T-cell (primary cell): ENCODE measurements at regions not wholly inside any gene's neighbourhood (a gene's known extent, or its start where the extent isn't known, plus 50 kb on each side); places are given as distances from the start of the nearest gene placed in this dataset.
"Not testable (repeated sequence)": the region's sequence is repeated elsewhere in the genome, so short reads cannot be mapped to it uniquely, and the experiment has no call there.

Experiments
- ATAC-seq, 4 experiments: fragments of 200-7000 bp in 3 of 4; fragments of 150-1000 bp in 1 of 4; cut with Tn5 transposase; replicated peaks in 1 of 4; 1 replicate in 3 of 4; 2 replicates in 1 of 4; pipeline ENCODE4 v1.10.0; 2021; ENCODE audit warnings: moderate library complexity in 3 of 4, mild to moderate bottlenecking in 2 of 4, moderate number of reproducible peaks in 1 of 4
- CTCF ChIA-PET, 2 donors: fragments of 300-600 bp; sonication (Branson Sonifier 250); formaldehyde crosslinking; loops; one replicate each; lab custom pipeline; 2022; ENCODE audit warnings: antibody characterized with exemption in 2 of 2; lab: Charles Lee
- POLR2A ChIA-PET, 2 donors: fragments of 300-600 bp; sonication (Branson Sonifier 250); formaldehyde crosslinking; loops; one replicate each; lab custom pipeline; 2022; ENCODE audit warnings: antibody characterized with exemption in 2 of 2; lab: Charles Lee
- DNase-seq, 35 experiments: peaks; one replicate each; pipeline versions ENCODE4 v3.0.0 to v3.0.0-alpha.2; 2013 to 2023
- H3K27ac ChIP-seq: one replicate; pipeline ENCODE4 v1.5.1; 2013; ENCODE audit warnings: low read length
- H3K27me3 ChIP-seq, 2 experiments: replicated peaks in 1 of 2; 1 replicate in 1 of 2; 2 replicates in 1 of 2; pipeline versions ENCODE4 v1.6.1 to v1.7.0; 2013; ENCODE audit warnings: low read length in 1 of 2, mixed read lengths in 1 of 2; ENCODE audit not compliant: control insufficient read depth in 2 of 2, insufficient read depth in 2 of 2; ENCODE audit errors: extremely low read depth in 1 of 2
- H3K36me3 ChIP-seq, 2 donors: 1 replicate in 1 of 2; 2 replicates in 1 of 2; pipeline versions ENCODE4 v1.6.1 to v1.7.0; 2013; ENCODE audit warnings: low read length in 1 of 2; ENCODE audit not compliant: control insufficient read depth in 2 of 2, insufficient read depth in 1 of 2; ENCODE audit errors: extremely low read depth in 1 of 2
- H3K4me1 ChIP-seq, 2 experiments: 1 replicate in 1 of 2; 2 replicates in 1 of 2; pipeline versions ENCODE4 v1.6.1 to v1.7.0; 2013; ENCODE audit warnings: low read length in 2 of 2, mixed read lengths in 1 of 2; ENCODE audit not compliant: insufficient read depth in 2 of 2, control insufficient read depth in 1 of 2; ENCODE audit errors: extremely low read depth in 1 of 2
- H3K4me3 ChIP-seq, 2 donors: 1 replicate in 1 of 2; 2 replicates in 1 of 2; pipeline versions ENCODE4 v1.5.1 to v1.7.0; 2013; ENCODE audit warnings: mild to moderate bottlenecking in 2 of 2, low read length in 1 of 2, moderate library complexity in 1 of 2; ENCODE audit not compliant: control insufficient read depth in 1 of 2; ENCODE audit errors: extremely low read depth in 1 of 2
- H3K9me3 ChIP-seq: 2 replicates; pipeline ENCODE4 v1.7.0; 2013
- H3K27ac Mint-ChIP-seq, 2 donors: one replicate each; pipeline ENCODE4 v1.8.0; 2020 to 2021; ENCODE audit warnings: mild to moderate bottlenecking in 2 of 2, mixed read lengths in 2 of 2
- H3K27me3 Mint-ChIP-seq, 2 donors: one replicate each; pipeline ENCODE4 v1.8.0; 2021 to 2022; ENCODE audit warnings: mixed read lengths in 2 of 2
- H3K36me3 Mint-ChIP-seq: one replicate; pipeline ENCODE4 v1.8.0; 2021; ENCODE audit warnings: mixed read lengths
- H3K4me1 Mint-ChIP-seq, 3 donors: one replicate each; pipeline ENCODE4 v1.8.0; 2020 to 2022; ENCODE audit warnings: mixed read lengths in 3 of 3, mild to moderate bottlenecking in 1 of 3
- H3K4me3 Mint-ChIP-seq, 3 donors: one replicate each; pipeline ENCODE4 v1.8.0; 2020 to 2022; ENCODE audit warnings: mild to moderate bottlenecking in 3 of 3, mixed read lengths in 3 of 3, moderate library complexity in 3 of 3
- H3K9me3 Mint-ChIP-seq, 3 donors: one replicate each; pipeline ENCODE4 v1.8.0; 2020 to 2022; ENCODE audit warnings: mixed read lengths in 3 of 3
- WGBS: methylation state at CpG from one replicate; pipeline ENCODE4 v1.1.5; 2013; ENCODE audit warnings: missing lambda C conversion rate; ENCODE audit not compliant: insufficient coverage; 5-methylcytosine and 5-hydroxymethylcytosine counted together

DNA sequence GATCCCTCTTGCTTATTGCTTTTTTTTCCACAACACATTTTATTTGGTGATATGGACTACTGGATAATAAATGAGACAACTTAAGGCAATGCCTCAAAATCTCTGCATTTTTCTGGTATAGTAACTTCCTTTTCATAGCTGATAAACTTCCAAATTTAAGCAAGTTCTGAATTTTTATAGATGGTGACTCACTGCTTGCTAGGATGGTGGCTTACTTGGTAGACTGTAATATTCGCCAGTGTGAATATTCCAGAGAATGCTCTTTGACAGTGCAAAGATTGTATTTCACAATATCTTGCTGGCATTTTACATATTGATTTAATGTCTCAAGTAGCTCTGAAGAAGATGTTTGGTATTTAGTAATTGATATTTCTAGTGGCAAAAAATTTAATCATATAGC is 472.4 kb downstream of the TFEC start:
- Mint-ChIP-seq H3K4me1 (no peaks in the 10 kb centered on the region), H3K36me3 (no peaks in the 10 kb centered on the region), H3K27me3 (no peaks in the 10 kb centered on the region), H3K4me3 (no peak overlapping the region), H3K27ac (no peak overlapping the region), H3K9me3 (peaks cover 0 to 4% (median 0%) of the 10 kb centered on the region in 3 donors)
- DNase-seq, result no peak
- POLR2A ChIA-PET, result no interaction called here
- H3K4me3 ChIP-seq, result no peak overlapping the region
- no peak overlapping the region for H3K27ac ChIP-seq
- no peaks in the 10 kb centered on the region for H3K4me1 ChIP-seq
- no peak for ATAC-seq
- H3K27me3 ChIP-seq, result no peaks in the 10 kb centered on the region
- 100% methylated on average over 1 of the region's 1 CpG for WGBS
- H3K9me3 ChIP-seq, result no peaks in the 10 kb centered on the region
- no peaks in the 10 kb centered on the region for H3K36me3 ChIP-seq
- CTCF ChIA-PET, result no interaction called here

GRCh38 chr7:115557296-115557695 is 473.3 kb downstream of the TFEC start:
- no CpG with 5 or more reads among the region's 2 CpGs for WGBS
- H3K27me3 ChIP-seq, H3K4me1 ChIP-seq, H3K4me3 Mint-ChIP-seq, H3K4me1 Mint-ChIP-seq, ATAC-seq, H3K36me3 ChIP-seq, H3K27ac ChIP-seq, H3K4me3 ChIP-seq, H3K9me3 ChIP-seq, H3K36me3 Mint-ChIP-seq, POLR2A ChIA-PET, CTCF ChIA-PET, DNase-seq, H3K27ac Mint-ChIP-seq, H3K9me3 Mint-ChIP-seq, H3K27me3 Mint-ChIP-seq: not testable (repeated sequence)

DNA sequence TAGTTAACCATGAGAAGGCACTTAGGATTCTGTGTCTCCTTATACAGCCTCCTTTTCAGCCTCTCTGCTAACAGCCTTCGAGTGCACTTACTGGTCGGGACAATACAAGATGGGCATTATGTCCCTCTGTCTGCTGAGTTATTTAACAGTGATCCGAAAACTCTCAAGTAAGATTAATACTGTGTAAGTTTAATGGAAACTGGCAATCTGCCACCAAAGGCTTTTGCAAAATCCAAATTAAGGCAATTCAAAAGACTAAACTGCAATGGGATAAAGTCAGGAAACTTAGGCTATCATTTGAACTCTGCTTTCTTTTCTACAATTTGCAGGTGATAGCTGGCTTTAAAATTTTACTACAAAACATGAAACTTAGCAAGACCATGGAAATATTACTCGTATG is 477.8 kb downstream of the TFEC start:
- no peak overlapping the region for H3K27ac Mint-ChIP-seq

GRCh38 chr7:115549910-115550309 is 480.7 kb downstream of the TFEC start:
- Mint-ChIP-seq H3K27ac (no peak overlapping the region), H3K36me3 (no peaks in the 10 kb centered on the region), H3K9me3 (no peaks in the 10 kb centered on the region), H3K4me3 (no peak overlapping the region), H3K4me1 (no peaks in the 10 kb centered on the region), H3K27me3 (peaks cover 0 to 3% of the 10 kb centered on the region in 2 donors)
- no peaks in the 10 kb centered on the region for H3K27me3 ChIP-seq
- H3K9me3 ChIP-seq, result no peaks in the 10 kb centered on the region
- H3K36me3 ChIP-seq, result no peaks in the 10 kb centered on the region
- ATAC-seq (no peak), DNase-seq (no peak)
- CTCF ChIA-PET, result no interaction called here
- H3K4me3 ChIP-seq, result no peak overlapping the region
- POLR2A ChIA-PET, result no interaction called here
- H3K27ac ChIP-seq, result no peak overlapping the region
- H3K4me1 ChIP-seq, result no peaks in the 10 kb centered on the region
- WGBS, result no CpG with 5 or more reads among the region's 2 CpGs

More for the DNA sequence above, 477.8 kb downstream of the TFEC start:
- ChIA-PET POLR2A (no interaction called here), CTCF (no interaction called here)
- ATAC-seq (no peak), DNase-seq (no peak)
- Histone ChIP-seq H3K27ac (no peak overlapping the region), H3K9me3 (no peaks in the 10 kb centered on the region), H3K27me3 (no peaks in the 10 kb centered on the region), H3K36me3 (no peaks in the 10 kb centered on the region), H3K4me3 (no peak overlapping the region), H3K4me1 (no peaks in the 10 kb centered on the region)
- Mint-ChIP-seq H3K4me1 (no peaks in the 10 kb centered on the region), H3K4me3 (no peak overlapping the region), H3K36me3 (no peaks in the 10 kb centered on the region), H3K9me3 (peaks cover 0 to 3% (median 0%) of the 10 kb centered on the region in 3 donors), H3K27me3 (peaks cover 0 to 3% of the 10 kb centered on the region in 2 donors)
- no CpG with 5 or more reads among the region's 4 CpGs for WGBS

- DNase-seq, result no peak
- CTCF ChIA-PET, result no interaction called here
These were observed 481.8 kb downstream of the TFEC start for GRCh38 chr7:115548756-115549155.

DNA sequence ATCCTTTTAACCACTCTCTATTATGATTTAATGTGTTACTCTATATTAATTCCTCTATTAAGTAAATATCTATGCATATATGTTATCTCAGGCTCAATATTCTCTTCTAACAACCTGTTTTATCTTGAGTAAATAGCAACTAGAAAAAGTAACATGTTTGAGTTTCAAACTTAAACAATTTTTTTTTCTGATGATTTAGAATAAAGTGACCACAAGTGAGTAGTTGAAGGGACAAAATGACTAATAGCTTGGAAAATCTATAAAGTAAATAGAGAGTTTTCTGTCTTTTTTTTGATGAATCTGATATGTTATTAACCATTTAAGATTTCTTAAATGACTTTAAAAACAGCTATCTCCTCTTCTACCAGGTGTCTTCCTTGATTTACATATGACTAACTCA is 483.8 kb downstream of the TFEC start:
- no peak overlapping the region for H3K27ac ChIP-seq
- Mint-ChIP-seq H3K27ac (no peak overlapping the region), H3K36me3 (no peaks in the 10 kb centered on the region), H3K27me3 (peaks cover 0 to 3% of the 10 kb centered on the region in 2 donors), H3K4me1 (no peaks in the 10 kb centered on the region), H3K4me3 (no peak overlapping the region), H3K9me3 (no peaks in the 10 kb centered on the region)
- H3K4me3 ChIP-seq, result no peak overlapping the region
- CTCF ChIA-PET, result interaction anchor here in 1 of 2 donors (0.6 kb wide), 1 partner anchor 76 kb away, joined by 6 read pairs; no protein-coding TSS in a partner anchor
- no peaks in the 10 kb centered on the region for H3K27me3 ChIP-seq
- no peaks in the 10 kb centered on the region for H3K4me1 ChIP-seq
- ATAC-seq, result no peak
- H3K9me3 ChIP-seq, result no peaks in the 10 kb centered on the region
- H3K36me3 ChIP-seq, result no peaks in the 10 kb centered on the region
- no peak for DNase-seq
- POLR2A ChIA-PET, result no interaction called here

More at GRCh38 chr7:115548756-115549155, 481.8 kb downstream of the TFEC start:
- POLR2A ChIA-PET, result interaction anchor here in 1 of 2 donors (0.7 kb wide), 1 partner anchor 28 kb away, joined by 3 read pairs; no protein-coding TSS in a partner anchor
- H3K4me1 ChIP-seq, result no peaks in the 10 kb centered on the region
- no peak overlapping the region for H3K27ac Mint-ChIP-seq
- no peak overlapping the region for H3K4me3 Mint-ChIP-seq
- no peaks in the 10 kb centered on the region for H3K36me3 ChIP-seq
- peaks cover 0 to 3% of the 10 kb centered on the region in 2 donors for H3K27me3 Mint-ChIP-seq
- no peaks in the 10 kb centered on the region for H3K9me3 Mint-ChIP-seq
- H3K9me3 ChIP-seq, result no peaks in the 10 kb centered on the region
- no peak overlapping the region for H3K4me3 ChIP-seq
- no peaks in the 10 kb centered on the region for H3K4me1 Mint-ChIP-seq
- ATAC-seq, result no peak
- no peaks in the 10 kb centered on the region for H3K27me3 ChIP-seq
- 80% methylated on average over 1 of the region's 1 CpG for WGBS
- H3K27ac ChIP-seq, result no peak overlapping the region
- no peaks in the 10 kb centered on the region for H3K36me3 Mint-ChIP-seq

DNA sequence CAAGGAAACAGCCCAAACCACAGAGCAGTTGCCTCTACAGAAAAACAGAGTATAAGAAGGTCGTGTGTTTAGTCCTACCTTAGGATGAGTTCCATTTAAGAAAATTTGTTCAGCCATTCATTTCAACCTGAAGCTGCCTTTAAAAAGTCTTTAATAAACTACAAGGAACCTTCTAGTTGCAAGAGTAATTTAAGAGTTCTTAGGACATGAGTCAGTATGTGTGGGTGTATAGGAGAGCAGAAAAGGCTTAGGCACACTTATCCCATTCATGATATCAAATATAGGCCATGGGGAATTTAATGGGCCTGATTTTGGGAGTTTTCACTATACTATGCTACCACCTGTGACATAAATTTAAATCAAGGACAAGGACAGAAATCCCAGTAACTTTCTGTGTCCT is 496.8 kb downstream of the TFEC start:
- ChIA-PET POLR2A (no interaction called here), CTCF (no interaction called here)
- Histone ChIP-seq H3K9me3 (no peaks in the 10 kb centered on the region), H3K4me1 (no peaks in the 10 kb centered on the region), H3K27me3 (no peaks in the 10 kb centered on the region), H3K27ac (no peak overlapping the region), H3K4me3 (no peak overlapping the region), H3K36me3 (no peaks in the 10 kb centered on the region)
- DNase-seq, result no peak
- Mint-ChIP-seq H3K9me3 (peaks cover 0 to 8% (median 0%) of the 10 kb centered on the region in 3 donors), H3K36me3 (no peaks in the 10 kb centered on the region), H3K27ac (no peak overlapping the region), H3K27me3 (peaks cover 0 to 5% of the 10 kb centered on the region in 2 donors), H3K4me1 (no peaks in the 10 kb centered on the region), H3K4me3 (no peak overlapping the region)
- no peak for ATAC-seq
- WGBS, result no CpG with 5 or more reads among the region's 1 CpG
